Brain pericyte (primary cell): ENCODE measurements at regions not wholly inside any gene's neighbourhood (a gene's known extent, or its start where the extent isn't known, plus 50 kb on each side); places are given as distances from the start of the nearest gene placed in this dataset.

Source experiments
- DNase-seq: peaks from one replicate; pipeline ENCODE4 v3.0.0-alpha.2; 2012; ENCODE audit warnings: low read depth, low spot score

- DNase-seq = no peak
Measured at GRCh38 chr17:34527908-34528470, 51.4 kb upstream of the TMEM132E start.

DNA sequence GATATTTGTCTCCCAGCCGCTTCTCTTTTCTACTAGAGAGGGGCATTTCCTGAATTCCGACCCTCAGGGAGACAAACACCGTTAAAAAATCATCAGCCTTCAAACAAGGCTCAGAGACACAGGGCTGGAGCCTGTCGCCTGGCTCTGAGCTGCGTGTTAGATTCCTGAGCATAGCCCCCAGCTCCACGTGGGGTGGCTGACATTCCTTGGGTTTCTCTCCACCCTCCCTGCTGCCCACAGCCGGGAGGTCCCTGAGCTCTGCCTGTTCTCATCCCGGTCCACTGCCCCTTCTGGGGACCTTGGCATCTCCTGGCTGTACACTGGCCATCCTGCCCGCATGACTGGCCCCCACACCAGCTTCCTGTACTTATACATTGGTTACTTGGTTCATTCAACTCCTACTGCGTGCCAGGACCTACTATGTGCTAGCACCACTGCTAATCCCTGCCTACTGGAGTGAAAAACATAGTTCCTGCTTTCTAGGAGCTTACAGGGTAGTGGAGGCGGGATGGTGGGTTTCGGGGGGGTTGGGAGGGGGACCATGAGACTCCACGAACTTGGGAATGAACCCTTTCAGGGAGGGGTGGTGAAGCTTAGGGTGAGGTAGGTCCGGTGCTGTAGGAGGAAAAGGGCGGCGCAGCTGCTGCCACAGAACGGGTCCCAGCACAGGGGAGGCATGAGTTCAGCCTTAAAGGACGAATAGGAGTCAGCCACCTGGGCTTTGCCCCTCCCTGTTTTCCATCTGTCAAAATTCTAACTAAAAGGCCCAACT is 52.1 kb upstream of the TMEM132E start:
- DNase-seq = no peak

DNA sequence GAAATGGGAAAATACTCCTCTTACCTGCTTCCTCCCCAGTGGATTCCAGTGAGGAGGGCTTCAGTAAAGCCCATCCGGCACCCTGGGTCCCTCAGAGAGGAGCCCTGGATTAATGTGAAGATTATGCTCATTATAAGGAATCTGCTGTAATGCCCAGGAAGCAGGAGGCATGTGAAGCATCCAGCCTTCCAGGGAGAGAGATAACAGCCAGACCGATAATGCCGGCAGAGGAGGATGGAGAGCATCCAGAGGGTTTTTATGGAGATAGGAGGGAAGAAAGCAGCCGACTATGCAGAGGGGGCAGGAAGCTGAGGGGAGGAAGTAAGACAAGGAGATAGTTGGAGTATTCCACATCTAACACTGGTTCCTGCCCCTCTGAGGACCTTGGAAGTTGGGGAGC is 53.7 kb upstream of the TMEM132E start:
- DNase-seq = no peak

GRCh38 chr17:34521955-34522354 is 57.4 kb upstream of the TMEM132E start:
- DNase-seq = no peak

- no peak for DNase-seq
Measured at GRCh38 chr17:34519282-34519681, 60.1 kb upstream of the TMEM132E start.

GRCh38 chr17:34517406-34517805 is 62.0 kb upstream of the TMEM132E start:
- no peak for DNase-seq

DNA sequence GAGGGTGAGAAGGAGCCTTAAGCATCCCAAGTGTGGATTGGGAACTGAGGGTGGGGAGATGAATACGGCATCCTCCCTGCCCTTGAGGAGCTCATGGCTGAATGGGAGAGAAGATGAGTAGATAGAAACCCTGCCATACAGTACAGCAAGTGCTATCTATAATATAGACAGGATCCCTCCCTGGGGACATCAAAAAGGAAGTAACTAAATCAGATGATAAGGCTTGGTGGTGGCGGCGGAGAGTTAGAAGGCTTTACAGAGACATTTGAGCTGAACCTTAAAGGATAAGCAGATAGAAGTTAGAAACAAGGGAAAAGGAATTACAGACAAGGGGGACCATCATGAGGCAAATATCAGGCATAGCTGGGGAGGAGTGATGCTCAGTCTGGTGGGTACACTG is 67.5 kb upstream of the TMEM132E start:
- DNase-seq = no peak

- DNase-seq = no peak
Measured at GRCh38 chr17:34511265-34511664, 68.1 kb upstream of the TMEM132E start.

DNA sequence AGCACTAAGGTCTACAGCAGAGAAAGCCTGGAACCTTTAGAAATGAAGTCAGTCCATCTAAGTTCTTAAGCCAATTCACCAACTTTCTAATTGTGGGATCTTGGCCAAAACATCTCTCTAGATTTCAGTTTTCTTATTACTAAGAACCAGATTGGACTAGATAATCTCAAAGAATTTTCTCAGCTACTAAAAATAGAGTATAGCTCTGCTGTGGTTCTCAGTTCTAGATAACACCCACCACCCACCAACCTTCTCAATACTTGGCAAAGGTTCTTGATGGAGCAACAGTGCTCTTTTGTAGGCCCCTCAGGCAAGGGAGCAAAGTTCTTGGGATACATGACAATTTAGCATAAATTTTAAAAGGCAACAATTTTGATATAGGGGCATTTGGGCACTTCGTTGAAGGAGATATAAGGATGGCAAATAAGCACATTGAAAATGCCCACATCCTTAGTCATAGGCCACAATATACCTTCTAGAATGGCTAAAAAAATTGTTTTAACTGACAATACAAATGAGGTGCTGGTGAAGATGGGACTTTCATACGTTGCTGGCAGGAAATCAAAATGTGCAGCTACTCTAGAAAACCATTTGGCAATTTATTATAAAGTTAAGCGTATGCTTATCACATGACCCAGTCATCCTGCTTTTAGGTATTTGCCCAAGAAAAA is 74.4 kb upstream of the TMEM132E start:
- no peak for DNase-seq

- no peak for DNase-seq
Measured at GRCh38 chr17:34503528-34504195, 75.7 kb upstream of the TMEM132E start.

DNA sequence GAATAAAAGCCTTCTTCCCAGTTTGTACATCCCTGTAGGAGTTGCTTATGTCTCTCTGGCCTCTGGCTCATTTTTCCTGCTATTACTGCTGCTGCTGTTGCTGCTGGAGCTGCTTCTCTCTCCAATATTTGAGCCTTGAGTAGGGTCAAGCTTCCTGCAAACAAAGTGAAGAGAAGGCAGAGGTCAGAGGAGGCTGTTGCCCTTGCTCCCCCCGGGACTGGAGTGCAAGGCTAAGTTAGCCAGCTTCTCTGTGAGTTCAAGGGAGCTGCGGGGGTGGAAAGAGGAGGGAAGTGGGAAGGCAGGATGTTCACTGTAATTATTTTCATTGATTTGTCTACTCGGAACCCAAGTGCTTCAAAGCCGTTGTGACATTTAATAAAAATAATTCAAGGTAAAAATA is 77.0 kb upstream of the TMEM132E start:
- no peak for DNase-seq

GRCh38 chr17:34499576-34499975 is 79.8 kb upstream of the TMEM132E start:
- no peak for DNase-seq

GRCh38 chr17:34493917-34494316 is 85.5 kb upstream of the TMEM132E start:
- no peak for DNase-seq

GRCh38 chr17:34487626-34488025 is 91.8 kb upstream of the TMEM132E start:
- no peak for DNase-seq

DNA sequence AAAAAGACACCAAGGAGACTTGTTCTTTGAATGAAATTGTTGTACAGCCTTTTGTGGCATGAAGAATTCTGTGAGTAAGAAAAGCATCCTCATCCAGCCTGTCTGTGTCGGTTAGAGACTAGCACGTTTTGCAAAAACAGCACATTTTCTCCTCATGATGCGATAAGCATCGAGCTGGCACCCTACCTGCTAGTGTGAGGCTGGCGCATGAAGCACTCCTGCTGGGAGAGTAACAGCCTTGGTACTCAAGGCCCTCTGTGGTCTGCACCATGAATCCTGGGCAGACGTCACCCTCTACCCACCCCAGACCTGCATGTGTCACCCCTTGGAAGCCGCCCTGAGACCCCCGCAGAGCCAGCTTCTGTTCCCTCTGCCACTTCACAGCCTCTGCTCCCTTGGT is 92.6 kb upstream of the TMEM132E start:
- no peak for DNase-seq

- DNase-seq = no peak
Measured at GRCh38 chr17:34485999-34486398, 93.4 kb upstream of the TMEM132E start.

DNA sequence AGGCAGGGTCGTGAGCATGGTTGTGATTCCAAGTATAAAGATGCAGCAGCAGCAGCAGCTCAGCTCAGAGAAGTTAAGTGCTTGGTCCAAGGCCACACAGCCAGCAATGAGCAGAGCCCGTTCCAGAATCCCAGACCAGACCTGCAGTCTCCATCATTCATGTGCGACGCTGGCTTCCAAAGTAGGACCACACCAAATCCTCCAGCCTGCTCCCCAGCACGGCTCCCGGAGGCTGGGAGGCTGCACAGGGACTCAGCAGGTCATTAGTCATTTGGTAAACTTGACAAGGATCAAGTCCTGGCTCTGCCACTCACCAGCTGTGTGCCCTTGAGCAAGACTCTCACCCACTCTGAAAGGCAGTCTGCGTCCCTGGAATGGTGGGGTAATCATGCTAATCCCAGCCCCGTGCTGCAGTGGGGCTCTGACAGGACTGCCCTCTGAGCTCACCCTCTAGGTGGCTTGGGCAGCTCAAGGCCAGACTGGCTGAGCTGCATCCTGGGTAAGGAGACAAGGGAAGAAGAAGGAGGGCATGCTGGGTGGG is 95.1 kb upstream of the TMEM132E start:
- no peak for DNase-seq

GRCh38 chr17:34482730-34483129 is 96.7 kb upstream of the TMEM132E start:
- DNase-seq = no peak

DNA sequence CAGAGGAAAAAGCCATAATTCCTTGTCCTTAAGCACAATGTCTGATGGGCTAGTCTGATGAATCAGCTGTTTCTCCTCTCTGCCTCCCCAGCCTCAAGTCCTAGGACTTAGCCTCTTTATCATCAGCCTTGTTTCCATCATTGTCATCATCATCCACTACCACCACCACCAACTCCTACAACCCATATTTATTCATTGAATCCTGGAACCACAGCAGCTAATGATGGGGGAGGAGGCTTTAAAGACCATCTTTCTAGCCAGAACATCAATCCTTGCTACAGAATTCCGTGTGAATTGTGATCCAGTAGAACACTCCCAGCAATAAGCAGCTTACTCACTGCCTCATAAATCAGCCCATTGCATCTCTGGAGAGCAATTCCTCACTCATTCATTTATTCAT is 97.6 kb upstream of the TMEM132E start:
- no peak for DNase-seq

DNA sequence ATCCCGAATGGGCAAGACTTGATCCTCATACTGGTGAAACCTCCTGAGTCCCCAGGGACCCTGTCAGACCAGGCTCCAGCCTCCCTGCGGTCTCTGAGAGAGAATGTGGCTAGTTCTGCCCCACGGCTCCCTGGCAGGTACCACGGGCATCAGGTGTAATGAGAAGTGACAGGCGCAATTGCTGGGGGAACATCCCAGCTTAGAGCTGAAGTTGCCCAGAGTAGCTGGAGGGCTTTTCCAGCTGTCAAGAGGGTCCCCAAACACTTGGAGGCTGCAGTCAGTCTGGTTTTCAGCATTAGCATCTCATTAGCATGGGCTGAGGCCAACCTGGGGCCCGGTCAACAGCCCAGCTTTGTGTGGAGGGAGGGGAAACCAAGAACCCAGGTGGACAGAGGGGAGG is 100.0 kb upstream of the TMEM132E start:
- no peak for DNase-seq

DNA sequence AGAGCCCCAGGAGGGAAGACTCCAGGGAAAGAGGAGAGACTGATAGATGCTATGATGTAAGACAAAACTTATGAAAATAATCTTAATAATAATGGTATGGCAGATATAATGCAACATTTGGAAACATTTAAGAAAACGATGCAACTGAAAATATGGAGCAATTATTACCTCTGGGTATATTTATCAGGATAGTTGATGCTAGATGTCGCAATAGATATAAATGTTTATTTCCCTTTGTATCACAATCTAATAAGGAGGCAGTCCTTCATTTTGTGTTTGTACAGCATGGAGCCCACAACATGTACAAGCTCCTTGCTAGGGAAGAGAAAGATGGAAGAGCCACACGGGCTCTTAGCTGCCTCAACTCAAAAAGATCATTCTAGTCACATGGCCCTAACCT is 101.1 kb upstream of the TMEM132E start:
- no peak for DNase-seq

DNA sequence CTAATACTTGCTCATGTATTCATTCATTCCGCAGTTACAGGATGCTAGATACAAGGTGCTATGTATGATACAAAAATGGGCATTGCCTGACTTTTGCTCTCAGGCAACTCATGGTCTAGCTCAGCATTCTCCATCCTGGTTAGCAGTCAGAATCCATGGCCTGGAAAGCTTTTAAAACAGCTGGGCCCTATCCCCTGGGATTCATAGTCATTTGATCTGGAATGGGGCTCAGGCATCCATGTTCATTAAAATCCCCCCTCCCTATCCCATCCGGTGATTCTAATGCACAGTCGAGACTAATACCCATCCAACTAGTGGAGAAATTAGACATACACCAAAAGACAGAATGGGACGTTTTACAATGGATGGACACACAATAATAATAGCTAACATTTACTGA is 104.1 kb upstream of the TMEM132E start:
- DNase-seq = no peak
